OCI-LY7 (cell line): ENCODE measurements at regions not wholly inside any gene's neighbourhood (a gene's known extent, or its start where the extent isn't known, plus 50 kb on each side); places are given as distances from the start of the nearest gene placed in this dataset.

ENCODE experiments used
- CTCF ChIP-seq: fragments of 200-600 bp; sonication (generic); conservative IDR thresholded peaks from 2 replicates; pipeline ENCODE4 v1.5.1; 2014; ENCODE audit warnings: mild to moderate bottlenecking, antibody characterized with exemption, low read length, moderate library complexity, mixed read lengths
- EZH2phosphoT487 ChIP-seq: fragments of 200-600 bp; sonication (generic); IDR thresholded peaks from 2 replicates; pipeline ENCODE4 v1.6.1; 2018; ENCODE audit warnings: low read depth, borderline replicate concordance, mild to moderate bottlenecking, mixed run types, antibody characterized with exemption, low read length, moderate library complexity, mixed read lengths

GRCh38 chr3:177749836-177750235 is 552.6 kb upstream of the TBL1XR1 start:
- TF ChIP-seq CTCF (no peak), EZH2phosphoT487 (no peak)
